ENCODE measurements at regions not wholly inside any gene's neighbourhood (a gene's known extent, or its start where the extent isn't known, plus 50 kb on each side); places are given as distances from the start of the nearest gene placed in this dataset.

DNA sequence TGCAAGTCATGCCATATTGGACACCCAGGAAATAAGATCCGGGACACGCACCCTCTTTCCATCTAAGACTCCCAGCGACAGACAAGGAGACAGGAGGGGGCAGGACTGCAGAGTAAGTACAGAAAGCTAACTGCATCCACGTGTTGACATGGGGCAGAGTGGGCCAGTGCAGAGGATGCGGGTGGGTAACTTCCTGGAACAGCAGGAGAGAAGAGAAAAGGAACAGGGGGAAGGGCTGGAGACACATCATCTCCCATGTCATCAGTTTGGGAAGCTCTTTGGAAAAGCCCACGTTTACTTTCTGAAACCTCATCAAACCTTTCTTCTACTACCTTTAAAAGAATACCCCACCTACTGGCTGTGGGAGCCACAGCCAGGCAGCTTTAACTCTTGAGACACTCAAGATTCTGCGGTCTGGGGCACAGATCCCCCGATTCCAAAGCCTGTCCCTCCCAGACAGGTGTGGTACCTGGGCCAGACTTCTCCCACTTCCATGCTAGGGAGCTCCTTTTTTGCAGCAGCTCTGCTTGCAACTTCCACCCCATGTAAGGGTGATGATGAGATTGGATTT lies 273.5 kb upstream of the RPL38 start:
- DNase-seq (ENCODE audit: low read depth in 2 of 2), result no peak

DNA sequence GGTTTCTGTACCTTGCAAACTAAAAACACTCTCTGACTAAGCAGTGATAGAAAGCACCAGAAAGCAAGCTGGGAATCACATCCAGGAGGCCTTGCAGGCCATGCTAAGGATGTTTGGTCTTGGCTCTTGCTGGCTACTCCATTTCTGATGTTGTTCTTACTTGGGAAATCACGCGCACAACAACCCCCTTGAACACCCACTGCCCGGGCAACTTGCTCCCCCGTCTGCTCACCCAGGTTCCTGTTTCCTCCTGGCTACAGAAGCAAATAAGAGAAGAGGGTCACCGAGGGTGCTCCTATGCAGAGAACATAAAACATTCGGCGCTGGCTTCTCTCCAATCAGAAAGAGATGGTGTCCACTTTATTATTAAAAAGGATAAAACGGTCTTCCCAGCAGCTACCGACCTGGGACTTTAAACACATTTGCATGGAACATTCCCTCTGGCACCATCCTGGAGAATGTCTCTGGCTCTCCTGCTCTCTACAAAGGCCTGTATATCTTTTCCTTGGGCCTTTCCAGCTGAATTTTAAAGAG lies 271.2 kb upstream of the RPL38 start:
- DNase-seq (ENCODE audit: low read depth in 2 of 2), result no peak

GRCh38 chr17:73933164-73933766 lies 270.2 kb upstream of the RPL38 start:
- DNase-seq (ENCODE audit: low read depth in 2 of 2), result no peak

- no peak for DNase-seq (ENCODE audit: low read depth in 2 of 2)
Observed at GRCh38 chr17:73933871-73934270, 269.6 kb upstream of the RPL38 start.

GRCh38 chr17:73934696-73935095 lies 268.8 kb upstream of the RPL38 start:
- no peak for DNase-seq (ENCODE audit: low read depth in 2 of 2)

GRCh38 chr17:73936908-73937627 lies 266.4 kb upstream of the RPL38 start:
- no peak for DNase-seq (ENCODE audit: low read depth in 2 of 2)

- DNase-seq (ENCODE audit: low read depth in 2 of 2), result no peak
Observed at GRCh38 chr17:73938706-73939105, 264.8 kb upstream of the RPL38 start.

DNA sequence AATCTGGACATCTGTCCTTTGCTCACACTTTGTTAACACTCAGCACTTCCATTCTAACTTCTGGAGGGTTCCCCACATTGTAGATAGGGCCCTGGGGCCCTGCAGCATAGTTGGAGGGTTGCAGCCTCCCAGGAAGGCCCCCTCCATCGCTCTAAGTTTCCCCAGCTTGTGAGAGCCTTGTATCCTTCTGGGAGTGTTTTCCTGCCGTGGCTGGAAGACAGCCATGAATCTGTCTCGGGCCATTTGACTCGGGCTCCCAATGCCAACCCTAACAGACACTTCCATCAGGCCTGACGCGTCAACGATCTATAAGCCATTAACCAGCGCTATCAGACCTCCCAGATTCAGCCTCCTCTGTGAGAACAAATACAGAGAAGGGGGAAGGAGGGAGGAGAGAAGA lies 263.7 kb upstream of the RPL38 start:
- no peak for DNase-seq (ENCODE audit: low read depth in 2 of 2)

- no peak for DNase-seq (ENCODE audit: low read depth in 2 of 2)
Observed at GRCh38 chr17:73940511-73940910, 263.0 kb upstream of the RPL38 start.

- no peak for DNase-seq (ENCODE audit: low read depth in 2 of 2)
Observed at GRCh38 chr17:73941919-73942530, 261.5 kb upstream of the RPL38 start.

DNA sequence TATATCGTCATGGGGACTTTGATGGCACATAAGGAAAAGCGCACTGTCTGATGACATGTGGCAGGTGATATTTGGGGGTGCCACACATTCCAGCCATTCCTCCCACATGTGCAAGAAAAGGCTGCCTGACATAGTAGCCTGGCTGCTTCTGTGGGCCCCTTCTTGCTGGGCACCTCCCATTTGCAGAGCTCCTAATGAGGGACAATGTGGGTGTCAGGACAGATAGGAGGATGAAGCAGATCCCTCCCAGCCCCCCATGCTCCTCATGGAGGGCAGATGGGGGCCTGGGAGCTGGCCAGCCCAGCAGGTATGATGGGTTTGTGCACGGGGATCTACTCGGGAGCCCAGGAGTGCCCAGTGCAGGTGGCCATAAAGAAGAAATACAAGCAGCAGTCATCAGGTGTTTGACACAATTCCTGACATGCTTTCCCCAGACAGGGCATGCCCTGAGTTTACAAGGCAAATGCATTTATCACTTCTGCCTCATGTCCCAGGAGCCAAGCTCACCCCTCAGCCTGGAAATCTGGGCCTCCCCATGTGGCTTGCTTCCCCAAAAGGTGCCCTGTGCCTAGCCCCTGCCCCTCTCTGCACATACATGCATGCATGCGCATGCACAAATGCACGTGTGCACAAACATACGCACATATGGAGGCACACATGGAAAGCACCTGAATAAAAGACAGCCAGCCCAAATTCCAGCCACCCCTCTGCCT lies 260.6 kb upstream of the RPL38 start:
- no peak for DNase-seq (ENCODE audit: low read depth in 2 of 2)

DNA sequence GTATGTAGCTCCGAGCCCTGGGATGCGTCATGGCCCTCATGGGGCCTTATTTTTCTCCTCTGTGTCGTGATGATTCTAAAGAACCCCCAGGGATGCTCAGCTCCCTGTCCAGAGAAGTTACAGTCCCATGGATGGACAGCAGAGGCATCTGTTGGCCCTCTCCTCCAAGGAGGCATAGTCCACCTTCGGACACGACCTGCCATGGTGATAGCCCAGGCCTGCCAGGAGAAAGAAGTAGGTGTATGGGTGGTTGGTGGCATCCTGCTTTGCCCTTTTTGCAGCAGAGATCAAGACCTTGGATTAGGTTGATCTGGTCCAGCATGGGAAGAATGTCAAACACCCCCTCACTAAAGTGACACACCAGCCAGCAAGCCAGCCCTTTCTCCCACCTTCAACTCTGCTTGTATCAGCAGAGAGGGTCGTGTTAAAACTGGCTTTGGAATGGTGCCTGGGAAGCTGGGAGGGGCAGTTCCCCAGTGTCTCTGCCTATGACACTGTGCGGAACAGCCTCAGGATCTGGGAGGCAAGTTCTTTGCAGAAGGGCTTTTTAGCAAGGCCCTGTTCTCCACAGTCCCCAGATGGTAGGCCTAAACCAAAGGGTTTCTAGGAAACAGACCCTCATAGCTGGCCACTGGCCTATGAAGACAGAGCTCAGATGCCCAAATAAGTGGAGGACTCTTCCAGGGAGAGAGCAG lies 259.9 kb upstream of the RPL38 start:
- no peak for DNase-seq (ENCODE audit: low read depth in 2 of 2)

DNA sequence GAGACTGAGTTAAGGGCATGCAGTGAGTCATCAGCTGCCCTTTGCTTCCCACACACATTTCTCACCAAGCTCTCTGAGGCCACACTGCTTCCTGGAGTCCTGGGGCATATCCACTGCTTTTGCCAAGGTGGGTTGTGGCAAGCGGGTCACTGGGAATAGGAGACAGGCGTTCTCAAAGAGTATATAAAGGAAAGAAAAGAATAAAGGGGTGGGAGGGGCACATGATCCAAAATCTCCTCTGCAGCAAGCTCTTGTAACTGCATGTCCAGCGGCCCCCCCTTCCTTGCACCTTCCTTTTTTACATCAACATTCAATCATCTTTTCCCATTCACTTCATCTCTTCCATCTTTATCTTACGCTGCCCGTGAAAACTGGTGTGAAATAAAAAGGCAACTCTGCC lies 259.1 kb upstream of the RPL38 start:
- no peak for DNase-seq (ENCODE audit: low read depth in 2 of 2)

DNA sequence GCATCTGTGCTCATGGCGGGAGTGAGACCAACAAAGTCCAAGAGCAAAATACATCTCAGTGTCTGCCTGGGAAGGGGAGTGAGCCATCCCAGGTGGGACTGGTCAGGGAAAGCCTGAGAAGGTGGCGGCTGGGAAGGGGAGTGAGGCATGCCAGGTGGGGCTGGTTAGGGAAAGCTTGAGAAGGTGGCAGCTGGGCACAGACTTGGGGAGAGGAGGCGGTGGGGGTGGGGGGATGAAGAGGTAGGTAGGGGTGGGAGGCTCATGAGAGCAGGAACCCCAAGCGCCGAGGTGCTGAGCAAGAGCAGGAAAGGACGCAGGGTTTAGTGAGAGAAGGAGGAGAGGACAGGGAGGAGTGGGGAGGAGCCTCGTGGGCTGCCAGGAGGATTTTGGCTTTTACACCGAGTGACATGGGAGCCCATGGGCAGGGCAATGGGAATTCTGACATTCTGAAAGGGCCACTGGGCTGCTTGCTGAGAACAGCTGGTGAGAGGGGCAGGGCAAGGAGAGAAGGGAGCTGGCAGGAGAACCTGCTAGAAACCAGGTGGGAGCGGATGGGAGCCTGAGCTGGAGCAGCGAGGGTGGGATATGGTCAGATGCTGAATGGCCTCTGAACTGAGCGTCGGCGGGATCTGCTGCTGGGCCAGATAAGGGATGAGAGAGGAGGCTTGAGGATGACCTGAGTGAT lies 256.1 kb upstream of the RPL38 start:
- no peak for DNase-seq (ENCODE audit: low read depth in 2 of 2)

GRCh38 chr17:73947966-73948355 lies 255.5 kb upstream of the RPL38 start:
- no peak for DNase-seq (ENCODE audit: low read depth in 2 of 2)

- no peak for DNase-seq (ENCODE audit: low read depth in 2 of 2)
Observed at GRCh38 chr17:73949903-73950592, 253.4 kb upstream of the RPL38 start.

DNA sequence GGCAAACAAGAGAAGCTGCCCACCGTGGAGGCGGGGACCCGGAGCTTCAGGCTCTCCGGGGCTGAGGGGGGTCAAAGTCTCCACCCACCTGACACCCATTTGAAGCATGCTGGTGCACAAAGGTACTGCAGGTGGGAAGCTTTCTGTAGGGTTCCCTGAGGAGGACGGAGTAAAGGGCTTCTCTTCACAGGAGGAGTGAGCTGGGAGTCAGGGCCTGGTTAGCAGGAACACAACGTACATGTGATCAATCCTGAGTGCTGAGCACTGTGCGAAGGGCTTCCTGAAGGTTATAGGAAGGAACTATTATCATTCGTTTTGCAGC lies 252.9 kb upstream of the RPL38 start:
- no peak for DNase-seq (ENCODE audit: low read depth in 2 of 2)

DNA sequence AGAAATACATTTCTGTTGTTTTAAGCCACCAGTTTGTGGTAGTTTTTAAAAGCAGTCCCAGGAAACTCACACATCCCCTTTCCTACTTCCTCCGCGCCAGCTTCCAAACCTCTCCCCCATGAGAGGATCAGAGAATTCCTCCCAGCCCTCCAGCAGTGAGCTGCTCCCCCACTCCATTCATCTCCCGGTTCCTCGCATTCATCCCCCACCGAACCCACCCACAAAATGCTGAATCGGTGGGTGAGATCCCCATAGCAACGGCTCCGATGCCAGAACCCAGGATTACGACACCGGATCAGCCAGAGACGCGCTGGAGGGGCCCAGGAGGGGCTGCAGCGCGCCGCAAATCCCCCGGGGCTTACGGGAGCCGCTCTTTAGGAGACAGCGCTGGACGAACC lies 251.4 kb upstream of the RPL38 start:
- DNase-seq (ENCODE audit: low read depth in 2 of 2), result no peak

DNA sequence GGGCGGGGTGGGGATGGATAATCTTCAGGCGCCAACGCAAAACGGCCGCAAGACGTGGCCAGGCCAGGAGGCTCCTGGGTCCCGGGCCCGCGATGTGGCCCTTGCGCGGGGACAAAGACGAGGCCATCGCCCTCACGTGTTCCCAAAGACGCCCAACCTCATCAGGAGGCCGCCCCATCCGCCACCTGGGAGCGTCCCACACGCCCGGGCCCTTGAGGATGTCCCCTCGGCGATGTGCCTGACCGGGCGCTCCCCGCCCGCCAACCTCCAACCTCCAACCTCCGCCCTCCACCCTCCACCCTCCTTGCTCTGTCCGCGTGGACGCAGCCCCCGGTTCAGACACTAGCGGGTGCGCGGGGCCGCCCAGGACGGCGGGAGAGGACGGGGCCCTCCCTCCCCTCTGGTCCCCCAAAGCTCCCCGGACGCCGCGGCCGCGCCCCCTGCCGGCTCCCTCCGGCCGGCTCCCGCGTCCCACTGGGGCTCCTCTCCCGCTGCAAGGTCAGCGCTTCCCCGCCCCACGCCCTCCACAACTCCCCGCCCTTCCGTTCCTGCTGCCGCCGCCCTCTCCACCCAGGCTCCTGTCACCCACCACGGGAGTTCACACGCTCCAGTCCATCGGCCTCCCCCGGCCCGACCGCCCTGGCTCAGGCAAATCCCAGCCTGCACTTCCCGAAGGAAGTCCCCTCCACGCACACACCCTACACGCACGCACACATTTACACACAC lies 250.8 kb upstream of the RPL38 start:
- peak; percentile 15 to 25 for DNase-seq (ENCODE audit: low read depth in 2 of 2)

All from stimulated activated CD4-positive, alpha-beta T cell treated with anti-CD3 and anti-CD28 coated beads, Interleukin-1b, Interleukin-23, amount 100 ng/mL, for 4 hours (primary cell).